NOMO-1 treated with DMSO at 0.1 percent for 48 hours (cell line): ENCODE measurements at regions not wholly inside any gene's neighbourhood (a gene's known extent, or its start where the extent isn't known, plus 50 kb on each side); places are given as distances from the start of the nearest gene placed in this dataset.

Source experiments
- DNase-seq: peaks from one replicate; lab custom pipeline; 2025; ENCODE audit not compliant: unreplicated experiment; lab: John Stamatoyannopoulos, UW

DNA sequence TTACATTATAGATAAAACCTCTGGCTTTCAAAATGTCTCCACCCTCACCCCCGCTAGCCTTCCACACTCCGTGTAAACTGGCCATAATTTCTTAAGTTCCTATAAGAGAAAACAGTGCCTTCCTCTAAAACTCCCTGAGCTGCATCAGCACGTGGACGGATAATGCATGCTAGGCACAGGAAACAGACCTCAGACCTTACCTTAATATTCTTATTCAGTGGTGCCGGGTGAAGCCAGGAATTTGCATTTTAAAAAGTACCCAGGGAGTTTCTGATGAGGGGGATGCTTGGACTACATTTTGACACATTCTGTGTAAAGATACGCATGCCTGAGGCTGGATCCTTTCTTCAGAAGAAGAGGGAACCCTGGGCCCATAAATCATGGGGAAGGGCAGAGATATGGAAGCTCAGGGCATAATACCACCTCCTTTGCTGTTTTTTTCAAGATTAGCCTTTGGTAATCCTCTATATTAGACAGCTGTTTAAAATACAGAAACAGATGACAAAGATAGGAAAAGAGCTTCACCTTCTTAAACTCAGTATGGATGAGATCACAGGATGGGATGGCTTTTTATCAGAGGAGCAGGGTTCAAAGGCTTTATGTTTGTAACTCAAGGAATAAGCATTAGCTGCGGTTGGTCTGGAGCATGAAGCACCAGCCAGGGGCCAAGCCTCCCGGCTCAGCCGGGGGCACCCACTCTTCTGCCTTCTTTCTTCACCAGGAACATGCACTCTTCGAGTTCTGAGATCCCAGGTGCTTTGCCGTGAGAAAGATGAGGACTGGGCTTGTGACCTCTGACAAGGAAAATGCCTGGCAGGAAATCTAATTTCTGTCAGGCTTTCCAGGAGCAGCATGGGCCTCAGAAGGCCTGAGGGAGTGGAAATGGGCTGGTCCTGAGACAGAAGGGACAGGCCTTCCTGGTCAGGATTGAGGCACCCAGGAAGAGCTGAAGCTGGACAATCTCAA, 218.1 kb upstream of the SOX4 start:
- DNase-seq = no peak

DNA sequence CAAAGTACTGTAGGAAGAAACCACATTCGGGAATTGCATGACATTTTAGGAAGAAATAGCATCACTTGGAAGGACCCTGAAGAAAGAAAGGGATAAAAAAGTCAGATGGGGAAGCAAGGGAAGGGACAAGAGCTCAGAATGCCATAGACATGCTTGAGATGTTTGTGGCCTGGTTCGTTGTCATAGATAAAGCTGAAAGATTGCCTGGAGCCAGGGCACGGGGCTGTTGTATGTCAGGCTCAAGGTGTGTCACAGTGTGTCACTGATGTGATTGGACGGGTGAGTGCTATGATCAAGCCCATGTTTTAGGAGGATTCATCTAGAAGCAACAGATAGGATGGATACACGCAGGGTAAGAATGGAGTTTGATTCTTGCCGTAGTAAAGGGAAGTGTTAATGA, 216.2 kb upstream of the SOX4 start:
- no peak for DNase-seq

DNA sequence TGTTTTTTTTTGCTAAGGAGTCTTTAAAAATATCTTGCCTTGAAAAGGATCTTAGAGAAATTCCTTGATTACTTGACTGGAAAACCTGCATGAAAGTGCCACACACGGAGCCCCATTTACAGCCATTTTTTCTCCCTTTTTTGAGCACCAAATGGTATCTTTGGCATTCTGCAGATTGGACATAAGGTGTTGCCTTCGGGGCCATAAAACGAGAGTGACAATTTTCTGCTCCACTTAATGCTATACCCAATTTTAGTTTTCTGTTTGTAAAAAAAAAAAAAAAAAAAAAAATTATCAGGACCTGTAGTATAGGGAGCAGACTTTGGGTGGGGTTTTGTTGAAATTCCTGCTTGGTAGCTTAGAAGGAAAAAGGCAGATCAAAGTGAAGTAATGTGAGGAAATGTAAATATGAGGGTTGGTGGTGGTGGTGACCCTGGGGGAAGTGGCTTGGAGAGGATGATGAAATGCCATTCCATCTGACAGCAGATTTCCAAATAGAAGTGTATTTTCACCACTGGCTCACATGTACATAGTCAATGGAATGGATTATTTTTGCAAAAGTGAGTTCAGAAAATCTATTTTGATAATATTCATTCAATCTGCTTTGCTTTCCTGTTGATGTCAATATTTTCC, 212.1 kb upstream of the SOX4 start:
- DNase-seq = peak; percentile 58

DNA sequence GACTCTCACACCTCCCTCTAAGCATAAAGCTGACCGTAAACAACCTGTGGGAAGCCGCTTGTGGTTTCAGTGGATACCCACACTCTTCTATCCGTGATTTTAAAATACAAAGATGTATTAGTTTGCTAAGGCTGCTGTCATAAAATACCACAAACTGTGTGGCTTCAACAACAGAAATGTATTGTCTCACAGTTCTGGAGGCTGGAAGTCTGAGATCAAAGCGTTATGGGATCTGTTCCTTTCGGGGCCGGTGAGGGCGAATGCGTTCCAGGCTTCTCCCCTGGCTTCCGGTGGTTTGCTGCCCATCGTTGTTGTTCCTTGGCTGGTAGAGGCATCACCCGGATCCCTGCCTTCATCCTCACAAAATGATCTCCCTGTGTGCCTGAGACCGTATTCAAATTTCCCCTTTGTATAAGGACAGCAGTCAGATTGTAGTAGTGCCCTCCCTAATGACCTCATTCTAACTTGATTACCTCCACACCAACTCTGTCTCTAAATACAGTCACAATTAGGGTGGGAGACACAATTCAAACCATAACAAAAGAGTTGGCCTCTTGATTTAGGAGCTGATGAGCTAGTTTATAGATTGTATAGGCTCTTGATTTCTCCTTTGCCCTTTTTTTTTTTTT, 210.6 kb upstream of the SOX4 start:
- no peak for DNase-seq

DNA sequence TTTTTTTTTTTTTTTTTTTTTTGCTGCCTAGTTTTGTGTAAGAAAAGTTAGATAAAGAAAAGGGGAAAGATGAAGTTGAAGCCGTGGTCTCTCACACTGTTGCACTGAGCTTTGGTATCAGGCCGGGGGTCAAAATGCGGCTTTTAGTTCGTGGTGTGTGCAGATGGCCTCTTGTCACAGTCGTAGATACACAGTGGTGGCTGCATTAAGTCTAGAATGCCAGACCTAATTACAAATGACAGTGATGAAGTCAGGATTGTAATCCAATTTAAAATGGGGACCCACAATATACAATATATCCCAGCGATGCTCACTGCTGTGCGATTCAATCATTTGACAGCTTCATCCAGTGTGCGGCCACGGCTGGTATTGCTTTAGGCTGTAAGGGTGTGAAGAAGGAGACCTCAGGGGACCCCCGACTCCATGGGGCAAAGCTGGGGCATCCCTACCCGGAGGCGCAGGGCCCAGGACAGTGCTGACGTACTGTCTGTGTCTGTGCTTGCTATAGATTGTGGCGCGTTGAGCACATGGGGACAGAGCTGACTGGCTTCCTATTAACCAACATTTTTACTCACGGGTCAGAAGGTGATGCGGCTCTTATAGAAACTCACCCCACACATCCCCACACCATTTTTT, 210.0 kb upstream of the SOX4 start:
- DNase-seq = peak; percentile 20

DNA sequence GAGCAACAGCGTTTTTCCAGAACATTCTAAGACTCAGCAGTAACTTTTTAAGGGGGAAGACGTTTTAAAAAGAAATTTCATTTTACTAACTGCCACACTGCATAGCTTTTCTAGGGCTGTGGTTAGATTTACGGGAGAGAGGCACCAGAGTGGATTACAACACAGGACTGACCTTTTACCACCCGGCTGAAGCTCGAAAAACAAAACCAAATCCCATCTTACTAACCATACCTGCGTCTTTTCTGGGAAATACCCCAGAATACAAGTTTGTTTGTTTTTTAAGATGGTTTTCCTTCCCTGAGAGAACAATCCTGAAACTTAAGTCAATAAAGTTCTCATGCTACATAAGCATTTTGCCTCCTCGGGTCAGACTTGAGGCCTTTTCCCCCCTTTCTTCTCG, 209.3 kb upstream of the SOX4 start:
- peak; percentile 52 for DNase-seq

DNA sequence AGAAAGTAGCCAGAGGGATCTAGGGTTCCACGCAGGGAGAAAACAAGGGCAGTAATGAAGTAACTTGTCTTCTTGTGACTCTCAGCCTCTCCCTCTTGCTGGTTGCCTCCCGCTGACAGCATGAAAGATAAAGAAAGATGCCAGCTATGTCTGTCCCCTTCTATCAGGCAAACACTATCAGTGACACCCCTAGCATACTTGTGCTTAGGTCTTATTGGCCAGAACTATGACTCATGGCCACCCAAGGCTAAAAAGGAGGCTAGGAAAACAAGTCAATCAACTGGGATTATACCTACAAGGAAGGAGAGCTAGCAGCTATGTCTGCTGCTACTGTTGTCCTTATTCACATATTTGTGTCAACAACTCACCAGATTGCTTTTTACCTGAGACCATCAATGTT, 206.8 kb upstream of the SOX4 start:
- no peak for DNase-seq

DNA sequence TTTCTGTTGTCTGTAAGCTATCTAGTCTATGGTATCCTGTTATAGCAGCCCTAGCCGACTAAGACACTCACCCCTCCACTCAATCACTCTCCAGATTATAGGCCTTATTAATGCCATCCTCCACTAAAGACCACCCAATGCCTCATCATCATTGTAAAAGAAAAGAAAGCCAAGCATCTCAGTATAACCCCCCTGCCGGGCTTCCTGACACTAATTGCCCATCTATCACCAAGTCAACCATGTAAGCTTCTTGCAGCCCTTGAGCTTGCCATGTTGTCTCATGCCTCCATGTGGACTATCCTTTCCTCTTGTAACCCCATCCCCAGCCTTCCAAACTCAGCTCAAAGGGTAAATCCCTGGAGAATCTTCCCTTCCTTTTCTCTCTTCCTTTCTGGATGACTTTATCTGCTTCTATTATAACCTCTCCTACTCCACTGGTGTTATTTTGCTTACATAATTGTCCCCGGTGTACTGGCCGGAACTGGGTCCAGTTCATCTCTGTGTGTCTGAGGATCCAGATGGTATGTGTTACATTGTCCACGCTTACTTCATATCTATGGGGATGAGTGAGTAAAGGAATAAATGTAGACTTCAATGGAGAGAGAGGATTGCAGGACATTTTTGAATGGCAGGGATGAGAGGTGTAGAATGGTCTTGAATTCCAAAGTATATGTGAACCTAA, 202.9 kb upstream of the SOX4 start:
- no peak for DNase-seq

DNA sequence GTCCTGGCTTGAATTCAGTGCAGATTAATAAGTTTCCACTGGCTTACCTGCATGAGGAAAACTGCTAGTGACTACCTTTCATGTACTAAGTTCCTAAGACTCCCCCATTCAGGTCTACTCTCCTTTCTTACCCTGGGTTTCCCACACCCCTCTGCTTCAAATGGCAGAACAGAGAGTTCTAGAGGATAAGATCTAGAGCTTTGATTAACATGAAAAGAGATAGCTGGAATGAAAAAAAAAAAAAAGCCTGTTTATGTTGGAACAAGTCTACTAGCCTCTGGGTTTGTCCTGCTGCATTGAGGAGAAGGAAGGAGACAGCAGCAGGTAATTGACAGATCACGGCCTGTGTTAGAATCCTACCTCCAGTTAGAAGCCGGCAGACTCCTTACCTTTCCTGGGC, 201.4 kb upstream of the SOX4 start:
- no peak for DNase-seq

DNA sequence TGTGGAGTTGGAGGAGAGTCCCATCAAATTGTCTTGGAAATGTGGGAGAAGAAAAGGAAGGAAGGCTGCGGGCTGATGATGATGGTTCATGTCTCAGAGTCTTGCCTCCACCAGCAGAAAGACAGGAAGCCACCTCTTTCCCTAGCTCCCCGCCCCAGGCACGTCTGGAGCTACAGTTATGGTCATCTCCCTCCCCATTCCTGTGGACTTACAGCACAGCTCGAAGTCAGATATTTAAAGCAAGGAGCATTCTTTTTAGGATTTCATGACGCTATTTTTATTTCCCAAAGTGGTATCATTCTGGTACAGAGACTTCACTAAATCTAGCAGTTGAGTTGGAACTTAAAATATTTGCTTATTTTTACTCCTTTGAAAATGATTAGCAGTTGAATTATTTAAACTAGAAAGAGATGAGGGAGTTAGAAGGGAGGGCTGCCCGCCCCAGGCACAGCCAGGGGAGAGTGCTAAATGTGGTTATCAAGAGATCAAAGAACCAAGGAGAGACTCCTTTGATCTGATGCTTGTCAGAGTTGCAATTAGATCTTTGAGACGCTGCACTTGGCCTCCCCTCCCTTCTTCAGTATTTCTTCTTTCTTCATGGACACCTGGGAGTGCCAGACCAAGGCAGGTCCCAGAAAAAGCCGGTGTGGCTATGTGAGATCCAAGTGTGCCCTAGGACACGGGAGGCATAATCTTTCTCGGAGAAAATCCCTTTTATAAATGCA, 199.9 kb upstream of the SOX4 start:
- DNase-seq = no peak

DNA sequence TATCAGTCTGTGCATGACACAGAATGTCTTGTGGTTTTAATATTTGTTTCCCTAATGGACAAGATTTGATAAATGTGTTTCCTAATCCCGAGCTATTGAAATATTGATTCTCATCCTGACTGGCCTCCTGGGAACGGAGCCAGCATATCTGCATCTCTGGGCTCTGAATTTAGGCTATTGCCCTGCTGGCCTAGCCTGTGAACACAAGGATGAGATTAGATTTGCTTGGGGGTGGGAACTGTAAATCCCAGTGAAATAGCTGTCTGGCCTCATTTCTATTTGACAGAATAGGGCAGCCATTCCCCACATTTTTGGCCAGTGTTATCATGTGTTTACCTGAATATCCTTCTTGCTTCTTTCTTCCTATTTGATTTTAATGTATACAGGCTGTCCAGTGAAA, 198.4 kb upstream of the SOX4 start:
- no peak for DNase-seq

DNA sequence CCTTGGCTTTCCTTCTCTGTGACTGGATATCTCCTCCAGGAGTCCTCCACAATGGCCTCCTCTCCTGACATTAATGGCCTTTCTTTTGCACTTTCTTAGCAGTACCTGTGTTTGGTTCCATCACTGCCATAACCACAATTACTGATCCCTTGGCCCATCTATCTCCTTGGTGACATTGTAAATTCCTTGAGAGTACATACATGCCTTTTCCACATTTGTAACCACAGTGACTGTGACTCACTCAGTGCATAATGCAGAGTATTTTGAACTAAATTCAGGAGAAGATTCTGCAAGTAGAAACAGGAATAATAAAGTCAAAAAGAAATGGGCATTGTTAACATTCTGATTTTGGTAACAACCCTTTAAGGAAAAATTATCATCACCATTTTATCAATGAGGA, 197.2 kb upstream of the SOX4 start:
- no peak for DNase-seq

DNA sequence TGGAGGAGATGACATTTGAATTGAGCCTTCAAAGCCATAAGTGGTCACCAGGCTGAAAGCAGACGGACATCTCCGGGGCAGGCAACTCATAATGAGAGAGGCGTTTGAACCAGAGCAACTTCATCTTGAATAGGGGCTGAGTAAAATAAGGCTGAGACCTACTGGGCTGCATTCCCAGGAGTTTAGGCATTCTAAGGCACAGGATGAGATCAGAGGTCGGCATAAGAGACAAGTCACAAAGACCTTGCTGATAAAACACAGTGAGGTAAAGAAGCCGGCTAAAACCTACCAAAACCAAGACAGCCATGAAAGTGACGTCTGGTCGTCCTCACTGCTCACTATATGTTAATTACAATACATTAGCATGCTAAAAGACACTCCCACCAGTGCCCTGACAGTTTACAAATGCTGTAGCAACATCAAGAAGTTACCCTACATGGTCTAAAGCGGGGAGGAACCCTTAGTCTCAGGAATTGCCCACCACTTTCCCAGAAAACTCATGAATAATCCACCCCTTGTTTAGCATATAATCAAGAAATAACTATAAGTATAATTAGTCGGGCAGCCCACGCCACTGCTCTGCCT, 194.7 kb upstream of the SOX4 start:
- DNase-seq = no peak

DNA sequence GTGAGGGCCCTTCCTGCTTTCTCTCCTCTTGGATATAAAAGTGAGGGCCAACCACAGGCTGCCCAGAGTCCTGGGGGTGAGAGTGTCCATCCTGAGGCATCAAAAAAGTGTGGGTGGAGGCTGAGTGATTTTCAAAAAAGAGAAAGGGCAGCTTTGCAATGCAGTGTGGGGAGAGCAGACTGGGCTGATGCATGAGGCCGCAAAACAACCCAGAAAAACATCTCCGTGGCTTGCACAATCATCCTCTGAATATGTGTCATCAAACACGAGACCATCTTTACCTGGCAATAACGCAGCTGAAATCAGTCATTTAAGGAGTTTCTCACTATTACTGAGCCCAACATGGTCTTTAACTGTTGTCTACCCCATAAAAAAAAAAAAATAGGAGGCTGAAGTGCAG, 191.2 kb upstream of the SOX4 start:
- peak; percentile 53 for DNase-seq

DNA sequence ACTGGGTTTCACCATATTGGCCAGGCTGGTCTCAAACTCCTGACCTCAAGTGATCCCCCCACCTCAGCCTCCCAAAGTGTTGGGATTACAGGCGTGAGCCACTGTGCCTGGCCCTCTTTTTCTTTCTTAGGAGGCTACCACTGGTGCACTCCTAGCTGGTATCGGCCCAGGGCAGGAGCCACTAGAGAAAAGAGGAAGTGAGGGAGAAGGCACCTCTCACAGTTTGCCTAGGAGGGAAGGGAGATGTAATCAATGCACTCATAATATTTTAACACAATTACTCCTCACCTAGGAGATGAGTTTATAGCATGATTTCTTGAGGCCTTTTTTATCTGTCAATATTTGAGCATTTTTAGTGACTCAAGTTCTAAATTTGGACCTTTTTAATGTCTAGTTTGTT, 189.0 kb upstream of the SOX4 start:
- peak; percentile 74 for DNase-seq

DNA sequence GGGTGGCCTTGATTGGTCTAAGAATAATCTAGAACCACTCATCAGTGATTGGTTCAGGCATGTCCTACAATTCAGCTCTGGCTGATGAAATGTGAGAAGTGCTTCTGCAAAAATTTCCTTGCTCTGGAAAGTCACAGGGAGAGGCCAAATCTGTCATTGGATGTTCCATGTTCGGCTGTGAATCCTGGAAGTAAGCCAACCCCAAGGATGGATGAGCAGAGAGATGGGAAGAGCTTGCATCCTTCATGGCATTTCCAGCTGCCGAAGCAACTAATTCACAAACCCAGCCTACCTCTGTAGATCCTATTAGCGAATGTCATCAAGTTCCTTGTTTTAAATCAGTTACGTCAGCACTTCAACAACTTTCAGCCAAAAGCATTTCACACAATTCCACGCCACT, 187.2 kb upstream of the SOX4 start:
- DNase-seq = no peak

DNA sequence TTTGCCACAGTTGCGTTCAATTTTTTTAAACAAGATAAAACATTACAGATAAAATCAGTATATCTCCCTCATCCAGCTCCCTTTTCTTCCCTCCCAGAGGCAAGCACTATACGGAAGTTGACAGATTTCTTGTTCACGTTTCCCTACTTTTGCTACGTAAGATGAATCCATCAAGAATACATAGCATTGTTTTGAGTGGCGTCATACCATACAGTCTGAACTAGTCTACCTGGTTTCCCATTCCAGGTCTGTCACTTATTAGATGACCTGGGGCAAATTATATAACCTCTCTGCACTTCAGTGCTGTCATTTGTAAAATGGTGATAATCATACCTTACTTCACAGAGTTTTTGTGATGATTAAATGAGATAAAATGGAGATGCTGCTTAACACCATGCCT, 184.3 kb upstream of the SOX4 start:
- DNase-seq = no peak

DNA sequence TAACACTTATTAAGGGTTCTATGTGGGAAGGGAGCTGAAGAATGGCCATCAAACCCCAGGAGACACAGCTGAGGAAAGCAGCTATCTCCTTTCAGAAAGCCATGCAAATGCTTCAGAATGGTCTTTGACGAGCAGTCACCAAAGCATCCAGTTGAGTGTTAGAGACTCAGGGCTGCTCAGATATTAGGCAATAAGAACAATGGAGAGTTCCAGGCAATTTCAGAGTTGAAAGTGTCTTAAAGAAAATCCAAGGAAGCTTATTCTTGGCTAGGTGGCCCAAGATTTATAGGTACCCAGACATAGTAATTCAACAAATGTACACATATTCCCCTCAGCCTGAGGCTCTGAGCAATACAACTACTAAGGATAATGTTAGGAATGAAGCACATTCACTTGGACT, 180.1 kb upstream of the SOX4 start:
- no peak for DNase-seq

DNA sequence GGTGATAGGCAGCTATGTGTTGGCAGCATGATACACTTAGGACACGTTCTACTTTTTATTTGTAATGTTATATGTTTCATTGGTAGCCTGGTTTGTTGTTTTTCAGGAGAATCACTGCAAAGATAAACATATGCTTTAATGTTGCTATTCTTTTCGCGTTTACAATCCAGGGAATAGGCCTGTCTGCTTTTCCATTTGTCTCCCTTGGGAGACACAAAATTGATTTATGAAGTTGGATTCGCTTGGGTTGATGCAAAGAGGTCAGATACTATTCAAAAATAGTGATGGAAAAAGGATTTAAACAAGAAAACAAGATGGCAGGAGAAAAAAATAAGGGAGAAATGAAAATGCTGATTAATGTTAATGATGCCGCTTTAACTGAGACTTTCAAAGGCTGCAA, 179.5 kb upstream of the SOX4 start:
- DNase-seq = no peak
